ENCODE measurements at regions not wholly inside any gene's neighbourhood (a gene's known extent, or its start where the extent isn't known, plus 50 kb on each side); places are given as distances from the start of the nearest gene placed in this dataset.
"Not testable (repeated sequence)": the region's sequence is repeated elsewhere in the genome, so short reads cannot be mapped to it uniquely, and the experiment has no call there.

DNA sequence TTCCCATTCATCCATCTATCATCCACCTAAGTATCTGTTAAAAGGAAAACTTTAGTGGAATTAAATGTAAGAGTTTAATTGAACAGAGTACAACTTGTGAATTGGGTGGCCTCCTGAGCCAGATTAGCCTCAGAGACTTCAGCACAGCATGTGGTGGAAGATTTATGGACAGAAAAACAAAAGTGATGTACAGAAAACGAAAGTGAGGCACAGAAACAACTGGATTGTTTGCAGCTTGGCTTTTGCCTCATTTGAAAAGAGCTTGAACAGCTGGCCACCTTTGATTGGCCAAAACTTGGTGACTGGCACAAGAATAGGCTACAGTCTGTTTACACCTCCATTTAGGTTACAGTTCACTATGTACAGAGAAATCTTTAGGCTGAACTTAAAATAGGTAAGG lies 1463.4 kb upstream of the CELF2 start:
- Histone ChIP-seq H3K36me3 (ENCODE audit: control insufficient read depth, insufficient read depth, low read length) (no peaks in the 10 kb centered on the region), H3K4me1 (ENCODE audit: control insufficient read depth, insufficient read depth, low read length) (no peaks in the 10 kb centered on the region), H3K4me3 (ENCODE audit: low read length) (no peak overlapping the region), H3K27ac (ENCODE audit: low read length) (no peak overlapping the region), H3K27me3 (ENCODE audit: control insufficient read depth, insufficient read depth, low read length) (no peaks in the 10 kb centered on the region), H3K9me3 (ENCODE audit: control insufficient read depth, insufficient read depth, low read length) (no peaks in the 10 kb centered on the region)
- no peak for DNase-seq (ENCODE audit: low read depth, low spot score)
- WGBS (ENCODE audit: insufficient coverage, insufficient read length): no CpG with 5 or more reads among the region's 1 CpG

DNA sequence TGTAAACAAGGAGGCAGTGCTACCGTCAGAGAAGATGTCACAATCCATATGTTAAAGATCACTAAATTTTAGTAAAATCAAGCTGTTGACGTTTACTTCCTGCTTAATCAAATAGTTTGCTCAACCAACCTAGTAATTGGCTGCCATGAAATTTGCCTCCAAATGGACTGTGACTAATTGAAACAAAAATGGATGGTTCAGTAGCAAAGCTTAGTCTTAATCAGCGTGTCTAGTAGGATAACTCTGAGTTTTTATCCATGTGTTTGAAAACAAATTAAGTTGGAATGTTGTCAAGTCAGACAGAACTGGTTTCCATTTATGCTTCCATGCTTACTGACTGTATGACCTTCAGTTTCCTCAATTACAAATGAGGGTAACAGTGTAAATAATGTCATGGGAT lies 1456.7 kb upstream of the CELF2 start:
- DNase-seq (ENCODE audit: low read depth, low spot score): no peak
- H3K27ac ChIP-seq (ENCODE audit: low read length): no peak overlapping the region
- no peaks in the 10 kb centered on the region for H3K4me1 ChIP-seq (ENCODE audit: control insufficient read depth, insufficient read depth, low read length)
- no peaks in the 10 kb centered on the region for H3K9me3 ChIP-seq (ENCODE audit: control insufficient read depth, insufficient read depth, low read length)
- WGBS (ENCODE audit: insufficient coverage, insufficient read length): no CpG with 5 or more reads among the region's 3 CpGs
- H3K4me3 ChIP-seq (ENCODE audit: low read length): no peak overlapping the region
- H3K36me3 ChIP-seq (ENCODE audit: control insufficient read depth, insufficient read depth, low read length): no peaks in the 10 kb centered on the region
- no peaks in the 10 kb centered on the region for H3K27me3 ChIP-seq (ENCODE audit: control insufficient read depth, insufficient read depth, low read length)

DNA sequence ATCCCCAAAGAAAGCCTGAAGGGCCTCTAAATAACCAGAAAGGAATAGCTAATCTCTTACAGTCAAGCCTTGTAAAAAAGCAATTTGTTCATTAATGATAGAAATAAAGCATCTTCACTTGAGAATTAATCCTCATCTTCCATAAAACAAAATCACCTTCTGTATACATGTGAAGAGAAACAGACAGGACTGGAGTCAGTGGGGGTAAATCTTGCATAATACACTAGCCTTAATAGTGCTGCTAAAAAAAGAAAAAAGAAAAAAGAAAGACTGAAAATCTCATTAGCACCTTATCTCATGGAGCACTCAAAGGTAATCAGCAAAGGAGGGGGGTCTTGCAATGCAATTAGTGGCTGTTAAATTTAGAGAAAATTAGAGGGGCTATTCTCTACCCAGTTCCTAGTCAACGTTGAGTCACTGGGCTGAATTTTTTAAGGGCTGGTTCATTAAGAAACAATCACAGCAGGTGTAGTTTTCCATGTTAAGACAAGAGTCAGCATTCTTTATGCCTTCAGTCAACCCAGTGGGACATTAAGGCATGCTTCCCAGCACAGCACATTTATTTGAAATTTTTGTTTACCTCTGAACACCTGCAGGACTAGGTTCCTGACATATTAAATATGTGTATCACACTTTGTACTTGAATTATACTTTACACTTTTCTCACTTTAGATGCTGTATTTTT lies 1455.7 kb upstream of the CELF2 start:
- no peaks in the 10 kb centered on the region for H3K9me3 ChIP-seq (ENCODE audit: control insufficient read depth, insufficient read depth, low read length)
- no CpG with 5 or more reads among the region's 1 CpG for WGBS (ENCODE audit: insufficient coverage, insufficient read length)

DNA sequence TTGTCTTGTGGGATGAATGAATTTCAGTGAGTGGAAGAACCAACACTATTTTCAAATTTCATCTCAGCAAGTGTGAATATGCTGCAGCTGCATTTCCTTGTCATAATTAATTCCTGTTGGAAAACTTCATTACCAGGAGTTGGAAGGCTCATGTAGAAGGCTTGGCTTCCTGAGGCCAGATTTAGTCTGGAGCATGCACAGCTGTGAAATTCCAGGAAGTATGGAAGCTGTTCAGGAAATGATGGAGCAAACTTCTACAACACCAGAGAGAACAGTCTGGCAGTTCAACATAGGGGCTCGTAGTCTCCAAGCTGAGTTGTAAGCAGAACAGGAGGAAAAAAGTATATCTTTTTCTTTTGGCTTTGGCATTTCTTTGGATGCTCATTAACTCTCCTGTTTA lies 1439.9 kb upstream of the CELF2 start:
- Histone ChIP-seq H3K36me3 (ENCODE audit: control insufficient read depth, insufficient read depth, low read length) (no peaks in the 10 kb centered on the region), H3K9me3 (ENCODE audit: control insufficient read depth, insufficient read depth, low read length) (no peaks in the 10 kb centered on the region), H3K4me1 (ENCODE audit: control insufficient read depth, insufficient read depth, low read length) (no peaks in the 10 kb centered on the region), H3K27ac (ENCODE audit: low read length) (no peak overlapping the region), H3K27me3 (ENCODE audit: control insufficient read depth, insufficient read depth, low read length) (no peaks in the 10 kb centered on the region), H3K4me3 (ENCODE audit: low read length) (no peak overlapping the region)
- no peak for DNase-seq (ENCODE audit: low read depth, low spot score)
- WGBS (ENCODE audit: insufficient coverage, insufficient read length): no CpG with 5 or more reads among the region's 1 CpG

More for the DNA sequence above, 1455.7 kb upstream of the CELF2 start:
- Histone ChIP-seq H3K4me1 (ENCODE audit: control insufficient read depth, insufficient read depth, low read length) (no peaks in the 10 kb centered on the region), H3K27me3 (ENCODE audit: control insufficient read depth, insufficient read depth, low read length) (no peaks in the 10 kb centered on the region), H3K27ac (ENCODE audit: low read length) (no peak overlapping the region), H3K4me3 (ENCODE audit: low read length) (no peak overlapping the region), H3K36me3 (ENCODE audit: control insufficient read depth, insufficient read depth, low read length) (no peaks in the 10 kb centered on the region)
- DNase-seq (ENCODE audit: low read depth, low spot score): no peak

DNA sequence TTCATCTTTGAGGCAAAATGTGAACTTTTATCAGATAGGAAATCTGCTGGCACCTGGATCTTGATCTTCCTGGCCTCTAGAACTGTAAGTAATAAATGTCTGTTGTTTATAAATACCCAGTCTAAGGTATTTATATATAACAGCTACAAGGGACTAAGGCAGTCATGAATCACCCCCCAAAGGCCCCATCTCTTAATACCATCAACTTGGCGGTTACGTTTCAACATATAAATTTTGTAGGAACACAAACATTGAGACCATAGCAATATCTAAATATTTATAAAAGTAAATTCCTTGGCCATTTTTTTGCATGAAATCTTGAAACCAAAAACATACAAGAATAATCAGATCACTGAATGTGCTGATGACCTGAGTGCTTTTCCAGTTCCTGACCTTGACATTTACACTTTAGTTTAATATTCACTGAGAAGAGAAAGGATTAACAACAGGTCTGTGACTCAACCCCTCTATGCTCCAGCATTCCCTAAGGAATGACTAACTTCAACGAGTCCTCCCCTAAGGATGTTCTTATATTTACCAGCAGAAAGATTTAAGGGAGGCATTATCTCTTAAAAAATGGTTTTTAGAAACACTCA lies 1438.5 kb upstream of the CELF2 start:
- Histone ChIP-seq H3K27me3 (ENCODE audit: control insufficient read depth, insufficient read depth, low read length) (no peaks in the 10 kb centered on the region), H3K36me3 (ENCODE audit: control insufficient read depth, insufficient read depth, low read length) (no peaks in the 10 kb centered on the region), H3K9me3 (ENCODE audit: control insufficient read depth, insufficient read depth, low read length) (no peaks in the 10 kb centered on the region), H3K4me1 (ENCODE audit: control insufficient read depth, insufficient read depth, low read length) (no peaks in the 10 kb centered on the region), H3K27ac (ENCODE audit: low read length) (no peak overlapping the region), H3K4me3 (ENCODE audit: low read length) (no peak overlapping the region)
- DNase-seq (ENCODE audit: low read depth, low spot score): no peak
- no CpG with 5 or more reads among the region's 3 CpGs for WGBS (ENCODE audit: insufficient coverage, insufficient read length)

DNA sequence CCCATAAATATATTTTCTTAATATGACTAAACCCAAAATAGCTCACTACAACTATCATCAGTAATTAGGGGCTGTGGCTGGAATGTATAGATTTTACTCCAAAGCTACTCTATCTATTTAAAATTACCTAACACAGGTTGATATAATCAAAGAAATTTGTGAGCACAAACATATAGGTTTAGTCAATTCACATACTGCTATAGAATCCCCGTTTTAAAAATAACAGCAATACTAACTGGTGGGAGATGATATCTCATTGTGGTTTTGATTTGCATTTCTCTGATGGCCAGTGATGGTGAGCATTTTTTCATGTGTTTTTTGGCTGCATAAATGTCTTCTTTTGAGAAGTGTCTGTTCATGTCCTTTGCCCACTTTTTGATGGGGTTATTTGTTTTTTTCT lies 1434.9 kb upstream of the CELF2 start:
- H3K27ac ChIP-seq (ENCODE audit: low read length); DNase-seq (ENCODE audit: low read depth, low spot score); H3K27me3 ChIP-seq (ENCODE audit: control insufficient read depth, insufficient read depth, low read length); H3K36me3 ChIP-seq (ENCODE audit: control insufficient read depth, insufficient read depth, low read length); H3K4me3 ChIP-seq (ENCODE audit: low read length); H3K4me1 ChIP-seq (ENCODE audit: control insufficient read depth, insufficient read depth, low read length); H3K9me3 ChIP-seq (ENCODE audit: control insufficient read depth, insufficient read depth, low read length): not testable (repeated sequence)
- no CpG with 5 or more reads among the region's 1 CpG for WGBS (ENCODE audit: insufficient coverage, insufficient read length)

DNA sequence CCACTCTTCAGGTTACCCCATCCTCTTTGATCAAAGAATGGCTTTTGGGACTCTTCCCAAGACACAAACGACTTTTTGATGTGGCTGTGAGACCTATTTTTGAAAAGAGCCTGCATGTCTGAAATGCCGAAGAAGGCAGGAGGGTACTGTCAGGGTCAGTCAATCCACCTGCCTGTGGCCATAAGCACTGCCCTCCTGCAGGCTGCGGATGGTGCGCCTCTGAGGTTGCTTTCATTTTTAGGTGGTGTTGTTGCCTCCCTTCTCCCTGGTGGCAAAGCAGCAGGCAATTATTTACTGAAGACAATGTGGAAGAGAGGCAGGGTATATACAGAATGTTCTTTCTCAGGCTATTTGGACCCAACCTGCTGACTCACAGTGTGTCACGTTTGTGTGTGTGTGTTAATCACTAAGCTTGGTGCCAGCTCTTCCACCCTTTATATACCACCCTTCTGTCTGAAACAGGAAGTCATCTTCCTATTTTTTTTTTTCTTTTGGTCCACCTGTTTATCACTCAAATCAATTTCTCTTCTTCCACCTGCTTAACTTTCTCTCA lies 1421.2 kb upstream of the CELF2 start:
- no peak overlapping the region for H3K27ac ChIP-seq (ENCODE audit: low read length)
- no peaks in the 10 kb centered on the region for H3K4me1 ChIP-seq (ENCODE audit: control insufficient read depth, insufficient read depth, low read length)
- H3K9me3 ChIP-seq (ENCODE audit: control insufficient read depth, insufficient read depth, low read length): no peaks in the 10 kb centered on the region
- no peak for DNase-seq (ENCODE audit: low read depth, low spot score)
- H3K36me3 ChIP-seq (ENCODE audit: control insufficient read depth, insufficient read depth, low read length): no peaks in the 10 kb centered on the region
- WGBS (ENCODE audit: insufficient coverage, insufficient read length): no CpG with 5 or more reads among the region's 5 CpGs
- H3K27me3 ChIP-seq (ENCODE audit: control insufficient read depth, insufficient read depth, low read length): no peaks in the 10 kb centered on the region
- H3K4me3 ChIP-seq (ENCODE audit: low read length): no peak overlapping the region

DNA sequence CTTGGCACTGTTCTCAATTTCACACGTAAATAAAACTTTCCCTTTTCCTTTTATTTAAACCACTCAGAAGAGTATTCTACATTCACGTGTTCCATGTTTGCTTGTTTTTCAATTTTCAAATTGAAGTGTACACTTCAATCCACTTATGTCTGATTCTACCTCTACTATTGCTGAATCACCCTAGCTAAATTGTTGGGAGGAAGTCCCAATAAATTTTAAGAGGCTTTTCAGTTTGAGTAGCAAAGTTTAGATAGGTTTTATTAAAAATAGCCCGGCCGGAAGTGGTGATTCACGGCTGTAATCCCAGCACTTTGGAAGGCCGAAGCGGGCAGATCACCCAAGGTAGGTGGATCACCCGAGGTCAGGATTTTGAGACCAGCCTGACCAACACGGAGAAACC lies 1414.7 kb upstream of the CELF2 start:
- no peaks in the 10 kb centered on the region for H3K9me3 ChIP-seq (ENCODE audit: control insufficient read depth, insufficient read depth, low read length)
- H3K36me3 ChIP-seq (ENCODE audit: control insufficient read depth, insufficient read depth, low read length): no peaks in the 10 kb centered on the region
- H3K4me3 ChIP-seq (ENCODE audit: low read length): no peak overlapping the region
- DNase-seq (ENCODE audit: low read depth, low spot score): no peak
- H3K4me1 ChIP-seq (ENCODE audit: control insufficient read depth, insufficient read depth, low read length): no peaks in the 10 kb centered on the region
- 100% methylated on average over 2 of the region's 9 CpGs for WGBS (ENCODE audit: insufficient coverage, insufficient read length)
- no peaks in the 10 kb centered on the region for H3K27me3 ChIP-seq (ENCODE audit: control insufficient read depth, insufficient read depth, low read length)
- H3K27ac ChIP-seq (ENCODE audit: low read length): no peak overlapping the region

DNA sequence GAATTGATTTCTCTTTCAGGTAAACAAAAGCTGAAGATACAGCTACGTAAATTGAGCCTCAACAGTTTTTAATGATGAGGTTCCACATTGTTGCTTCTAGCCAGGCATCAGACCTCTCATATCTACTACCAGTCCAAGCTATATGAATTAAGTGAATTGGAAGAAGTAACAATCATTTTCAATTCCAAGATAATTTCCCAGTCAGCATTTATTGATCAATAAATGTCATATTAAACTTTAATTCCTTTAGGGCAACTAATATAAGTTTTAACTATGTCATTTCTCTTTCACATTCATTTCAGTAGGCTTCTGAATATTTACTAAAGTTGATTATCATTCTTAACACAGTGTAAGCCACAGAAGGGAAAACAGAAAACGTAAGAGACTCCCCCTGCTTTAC lies 1413.7 kb upstream of the CELF2 start:
- Histone ChIP-seq H3K4me3 (ENCODE audit: low read length) (no peak overlapping the region), H3K27me3 (ENCODE audit: control insufficient read depth, insufficient read depth, low read length) (no peaks in the 10 kb centered on the region), H3K9me3 (ENCODE audit: control insufficient read depth, insufficient read depth, low read length) (no peaks in the 10 kb centered on the region), H3K27ac (ENCODE audit: low read length) (no peak overlapping the region), H3K36me3 (ENCODE audit: control insufficient read depth, insufficient read depth, low read length) (no peaks in the 10 kb centered on the region), H3K4me1 (ENCODE audit: control insufficient read depth, insufficient read depth, low read length) (no peaks in the 10 kb centered on the region)
- DNase-seq (ENCODE audit: low read depth, low spot score): no peak
- no CpG with 5 or more reads among the region's 2 CpGs for WGBS (ENCODE audit: insufficient coverage, insufficient read length)

DNA sequence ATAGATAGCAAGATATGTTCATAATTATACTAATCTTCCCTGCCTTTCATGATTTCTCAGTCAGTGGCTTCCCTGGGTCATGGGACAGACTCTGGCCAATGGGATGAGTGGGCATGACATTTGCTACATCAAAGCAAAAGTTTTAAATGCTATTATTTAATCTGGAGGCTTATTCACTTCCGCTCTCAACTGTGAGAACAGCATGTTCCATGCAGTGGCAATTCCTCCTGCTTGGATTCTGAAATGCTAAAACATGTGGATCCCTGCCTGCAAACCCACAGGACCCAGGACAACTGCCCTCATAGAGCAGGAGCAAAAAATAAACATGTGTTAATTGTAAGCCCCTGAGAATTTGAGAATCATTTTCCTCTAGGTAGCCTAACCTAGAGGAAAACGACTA lies 1412.4 kb upstream of the CELF2 start:
- DNase-seq (ENCODE audit: low read depth, low spot score): no peak
- no peaks in the 10 kb centered on the region for H3K4me1 ChIP-seq (ENCODE audit: control insufficient read depth, insufficient read depth, low read length)
- H3K4me3 ChIP-seq (ENCODE audit: low read length): no peak overlapping the region
- no peaks in the 10 kb centered on the region for H3K27me3 ChIP-seq (ENCODE audit: control insufficient read depth, insufficient read depth, low read length)
- no peaks in the 10 kb centered on the region for H3K36me3 ChIP-seq (ENCODE audit: control insufficient read depth, insufficient read depth, low read length)
- no CpG with 5 or more reads among the region's 2 CpGs for WGBS (ENCODE audit: insufficient coverage, insufficient read length)
- no peak overlapping the region for H3K27ac ChIP-seq (ENCODE audit: low read length)
- no peaks in the 10 kb centered on the region for H3K9me3 ChIP-seq (ENCODE audit: control insufficient read depth, insufficient read depth, low read length)

DNA sequence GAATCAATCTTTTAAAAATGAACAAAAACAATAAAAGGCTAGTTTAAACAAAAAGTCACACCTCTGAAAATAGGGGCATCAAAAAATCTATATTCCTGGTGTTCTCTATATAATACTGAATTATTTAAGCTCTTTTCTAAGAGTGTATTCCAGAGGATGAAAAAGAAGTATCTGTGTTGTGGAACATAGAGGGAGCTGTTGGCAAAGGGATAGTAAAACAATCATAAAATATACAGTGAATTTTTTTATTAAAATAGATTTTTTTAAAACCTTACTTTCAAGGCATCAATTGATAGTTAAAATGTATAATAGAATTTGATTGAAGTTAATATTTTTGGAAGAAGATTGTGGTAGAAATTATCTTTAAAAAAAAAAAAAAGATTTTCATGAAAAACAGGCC lies 1409.1 kb upstream of the CELF2 start:
- no peaks in the 10 kb centered on the region for H3K4me1 ChIP-seq (ENCODE audit: control insufficient read depth, insufficient read depth, low read length)
- no peaks in the 10 kb centered on the region for H3K27me3 ChIP-seq (ENCODE audit: control insufficient read depth, insufficient read depth, low read length)
- no peak overlapping the region for H3K27ac ChIP-seq (ENCODE audit: low read length)
- no peaks in the 10 kb centered on the region for H3K9me3 ChIP-seq (ENCODE audit: control insufficient read depth, insufficient read depth, low read length)
- no peak overlapping the region for H3K4me3 ChIP-seq (ENCODE audit: low read length)
- no peak for DNase-seq (ENCODE audit: low read depth, low spot score)
- no peaks in the 10 kb centered on the region for H3K36me3 ChIP-seq (ENCODE audit: control insufficient read depth, insufficient read depth, low read length)

Measured in iPS DF 6.9 (cell line).